ENCODE measurements at regions not wholly inside any gene's neighbourhood (a gene's known extent, or its start where the extent isn't known, plus 50 kb on each side); places are given as distances from the start of the nearest gene placed in this dataset.

GRCh38 chr2:204172145-204172600 is 235.6 kb downstream of the ICOS start:
- H3K27me3 Mint-ChIP-seq, result peaks cover 0 to 7% (median 6%) of the 10 kb centered on the region in 5 donors
- H3K4me3 ChIP-seq (ENCODE audit: low read length), result no peak overlapping the region
- peaks cover 0 to 4% (median 0%) of the 10 kb centered on the region in 7 donors for H3K4me1 Mint-ChIP-seq
- no peak for ATAC-seq
- H3K36me3 ChIP-seq (ENCODE audit: control insufficient read depth in 2 of 3, insufficient read depth in 3 of 3, low read length in 3 of 3), result no peaks in the 10 kb centered on the region
- no peak overlapping the region for H3K27ac ChIP-seq (ENCODE audit: low read depth, low read length)
- H3K9me3 Mint-ChIP-seq, result no peaks in the 10 kb centered on the region
- intact Hi-C loops (cut with micrococcal nuclease), result no loop called here
- H3K27me3 ChIP-seq (ENCODE audit: control insufficient read depth in 2 of 2, insufficient read depth in 2 of 2, low read length in 2 of 2), result no peaks in the 10 kb centered on the region
- no peak overlapping the region for H3K27ac Mint-ChIP-seq
- H3K4me3 Mint-ChIP-seq, result no peak overlapping the region
- no peak for DNase-seq
- CTCF ChIA-PET, result interaction anchor here (1.4 kb wide), 1 partner anchor 9 kb away, joined by 3 read pairs; no protein-coding TSS in a partner anchor
- no peaks in the 10 kb centered on the region for H3K9me3 ChIP-seq (ENCODE audit: control insufficient read depth in 2 of 3, low read length in 3 of 3)
- no peaks in the 10 kb centered on the region for H3K36me3 Mint-ChIP-seq
- POLR2A ChIA-PET, result no interaction called here
- no peaks in the 10 kb centered on the region for H3K4me1 ChIP-seq (ENCODE audit: control insufficient read depth in 2 of 2, insufficient read depth in 2 of 2, low read length in 2 of 2)

DNA sequence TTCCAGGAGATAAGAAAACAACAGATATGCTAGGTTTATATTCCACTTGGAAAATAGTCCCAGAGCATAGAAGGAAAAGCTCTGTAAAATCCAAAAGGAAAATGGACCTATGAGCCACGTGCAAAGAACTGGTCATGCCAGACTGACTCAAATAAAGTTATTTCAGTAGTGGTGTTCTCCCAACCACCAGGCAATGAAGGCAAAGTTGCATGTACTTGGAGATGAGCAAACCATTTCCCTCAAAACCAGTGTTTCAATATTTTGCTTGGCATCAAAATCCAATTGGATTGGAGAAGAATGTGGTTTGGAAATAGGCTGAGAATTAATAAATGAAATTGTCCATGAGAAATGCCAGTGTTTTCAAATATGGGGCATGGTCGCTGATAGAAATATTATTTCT is 237.5 kb downstream of the ICOS start:
- Mint-ChIP-seq H3K27ac (no peak overlapping the region), H3K4me1 (peaks cover 0 to 10% (median 0%) of the 10 kb centered on the region in 7 donors), H3K27me3 (peaks cover 0 to 13% (median 11%) of the 10 kb centered on the region in 5 donors), H3K4me3 (no peak overlapping the region), H3K36me3 (no peaks in the 10 kb centered on the region), H3K9me3 (no peaks in the 10 kb centered on the region)
- ChIA-PET POLR2A (no interaction called here), CTCF (no interaction called here)
- H3K36me3 ChIP-seq (ENCODE audit: control insufficient read depth in 2 of 3, insufficient read depth in 3 of 3, low read length in 3 of 3), result no peaks in the 10 kb centered on the region
- H3K27ac ChIP-seq (ENCODE audit: low read depth, low read length), result no peak overlapping the region
- DNase-seq, result no peak
- intact Hi-C loops (cut with micrococcal nuclease), result no loop called here
- H3K27me3 ChIP-seq (ENCODE audit: control insufficient read depth in 2 of 2, insufficient read depth in 2 of 2, low read length in 2 of 2), result no peaks in the 10 kb centered on the region
- H3K4me1 ChIP-seq (ENCODE audit: control insufficient read depth in 2 of 2, insufficient read depth in 2 of 2, low read length in 2 of 2), result no peaks in the 10 kb centered on the region
- no peak for ATAC-seq
- H3K4me3 ChIP-seq (ENCODE audit: low read length), result no peak overlapping the region
- no peaks in the 10 kb centered on the region for H3K9me3 ChIP-seq (ENCODE audit: control insufficient read depth in 2 of 3, low read length in 3 of 3)

DNA sequence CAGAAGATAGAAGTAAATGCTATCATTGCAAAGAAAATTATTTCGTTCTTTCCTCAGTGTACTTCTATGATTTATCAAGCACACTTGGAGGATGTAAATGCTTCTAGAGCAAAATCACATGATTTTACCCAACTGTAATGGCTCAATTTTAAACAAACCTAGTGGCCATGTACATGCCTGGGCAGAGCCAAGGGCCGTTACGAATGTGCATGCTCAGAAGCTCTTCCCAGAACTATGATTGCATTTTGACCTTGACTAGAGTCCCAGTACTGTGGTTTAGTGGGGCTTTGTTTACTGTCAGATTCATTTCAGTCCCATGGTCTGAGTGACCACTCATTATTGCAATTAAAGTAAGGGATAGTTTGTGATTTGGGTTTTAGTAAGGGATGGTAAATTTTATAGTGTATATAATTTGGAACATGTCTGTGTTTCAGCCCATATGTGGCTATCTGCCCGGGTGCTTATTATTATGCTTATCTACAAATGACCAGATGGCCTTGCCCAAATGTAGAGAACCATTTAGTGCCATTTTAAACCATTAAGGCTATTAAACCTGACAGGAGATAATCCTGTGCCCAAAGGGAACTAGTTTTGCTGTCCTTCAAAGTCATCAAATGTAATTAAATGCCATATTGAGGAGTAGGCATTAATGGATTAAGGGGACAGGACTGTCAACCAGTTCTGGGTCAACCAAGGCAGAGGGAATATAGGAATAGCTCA is 239.1 kb downstream of the ICOS start:
- ATAC-seq, result no peak
- intact Hi-C loops (cut with micrococcal nuclease), result no loop called here
- POLR2A ChIA-PET, result no interaction called here

DNA sequence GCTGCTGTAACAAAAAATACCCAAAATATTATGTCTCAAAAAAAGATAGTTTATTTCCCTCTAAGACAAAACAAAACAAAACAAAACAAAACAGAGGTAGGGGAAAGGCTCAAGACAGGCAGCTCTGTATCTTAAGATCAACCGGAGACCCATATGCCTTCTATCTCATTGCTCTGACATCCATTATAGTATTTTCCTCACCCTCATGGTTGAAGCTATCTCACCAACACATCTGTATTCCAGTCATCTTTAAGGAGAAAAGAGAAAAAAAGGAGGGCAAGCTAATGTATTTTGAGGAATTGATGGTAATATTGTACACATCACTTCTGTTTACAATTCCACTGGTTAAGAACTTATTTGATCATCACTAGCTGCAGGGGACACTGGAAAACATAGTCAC is 239.7 kb downstream of the ICOS start:
- ChIA-PET CTCF (interaction anchor here (3.1 to 5.4 kb wide), 3 partner anchors 10 to 68 kb away, joined by 13 to 54 read pairs (median 19); no protein-coding TSS in a partner anchor), POLR2A (no interaction called here)
- peaks cover 5 to 26% (median 11%) of the 10 kb centered on the region in 5 donors for H3K27me3 Mint-ChIP-seq
- H3K27ac ChIP-seq (ENCODE audit: low read depth, low read length), result no peak overlapping the region
- H3K4me1 Mint-ChIP-seq, result peaks cover 0 to 10% (median 0%) of the 10 kb centered on the region in 7 donors
- no peak for DNase-seq
- H3K9me3 ChIP-seq (ENCODE audit: control insufficient read depth in 2 of 3, low read length in 3 of 3), result no peaks in the 10 kb centered on the region
- no peaks in the 10 kb centered on the region for H3K36me3 ChIP-seq (ENCODE audit: control insufficient read depth in 2 of 3, insufficient read depth in 3 of 3, low read length in 3 of 3)
- ATAC-seq, result no peak
- H3K36me3 Mint-ChIP-seq, result no peaks in the 10 kb centered on the region
- H3K9me3 Mint-ChIP-seq, result no peaks in the 10 kb centered on the region
- H3K27ac Mint-ChIP-seq, result no peak overlapping the region
- intact Hi-C loops (cut with micrococcal nuclease), result no loop called here
- no peak overlapping the region for H3K4me3 Mint-ChIP-seq
- no peaks in the 10 kb centered on the region for H3K4me1 ChIP-seq (ENCODE audit: control insufficient read depth in 2 of 2, insufficient read depth in 2 of 2, low read length in 2 of 2)
- H3K4me3 ChIP-seq (ENCODE audit: low read length), result no peak overlapping the region
- H3K27me3 ChIP-seq (ENCODE audit: control insufficient read depth in 2 of 2, insufficient read depth in 2 of 2, low read length in 2 of 2), result no peaks in the 10 kb centered on the region

More for the DNA sequence above, 239.1 kb downstream of the ICOS start:
- Mint-ChIP-seq H3K9me3 (no peaks in the 10 kb centered on the region), H3K27me3 (peaks cover 4 to 20% (median 12%) of the 10 kb centered on the region in 5 donors), H3K27ac (no peak overlapping the region), H3K4me1 (peaks cover 0 to 10% (median 0%) of the 10 kb centered on the region in 7 donors), H3K36me3 (no peaks in the 10 kb centered on the region), H3K4me3 (no peak overlapping the region)
- H3K4me3 ChIP-seq (ENCODE audit: low read length), result no peak overlapping the region
- no peak overlapping the region for H3K27ac ChIP-seq (ENCODE audit: low read depth, low read length)
- CTCF ChIA-PET, result interaction anchor here (3.1 to 5.4 kb wide), 2 partner anchors 31 to 67 kb away, joined by 19 to 54 read pairs; no protein-coding TSS in a partner anchor
- no peak for DNase-seq
- no peaks in the 10 kb centered on the region for H3K36me3 ChIP-seq (ENCODE audit: control insufficient read depth in 2 of 3, insufficient read depth in 3 of 3, low read length in 3 of 3)
- no peaks in the 10 kb centered on the region for H3K9me3 ChIP-seq (ENCODE audit: control insufficient read depth in 2 of 3, low read length in 3 of 3)
- H3K27me3 ChIP-seq (ENCODE audit: control insufficient read depth in 2 of 2, insufficient read depth in 2 of 2, low read length in 2 of 2), result no peaks in the 10 kb centered on the region
- no peaks in the 10 kb centered on the region for H3K4me1 ChIP-seq (ENCODE audit: control insufficient read depth in 2 of 2, insufficient read depth in 2 of 2, low read length in 2 of 2)

- intact Hi-C loops (cut with micrococcal nuclease), result no loop called here
- peaks cover 8 to 34% (median 12%) of the 10 kb centered on the region in 5 donors for H3K27me3 Mint-ChIP-seq
Observed at GRCh38 chr2:204177251-204177976, 240.9 kb downstream of the ICOS start.

GRCh38 chr2:204177977-204178522 is 241.5 kb downstream of the ICOS start:
- H3K36me3 Mint-ChIP-seq, result no peaks in the 10 kb centered on the region
- intact Hi-C loops (cut with micrococcal nuclease), result loop anchor here (1.0 to 2.0 kb wide), 7 partner anchors 33 to 693 kb away; no protein-coding TSS in a partner anchor
- POLR2A ChIA-PET, result interaction anchor here (0.6 kb wide), 2 partner anchors 9 to 10 kb away, joined by 3 to 4 read pairs; no protein-coding TSS in a partner anchor
- H3K27me3 Mint-ChIP-seq, result peaks cover 8 to 36% (median 12%) of the 10 kb centered on the region in 5 donors
- Histone ChIP-seq H3K27ac (ENCODE audit: low read depth, low read length) (no peak overlapping the region), H3K9me3 (ENCODE audit: control insufficient read depth in 2 of 3, low read length in 3 of 3) (no peaks in the 10 kb centered on the region), H3K4me3 (ENCODE audit: low read length) (no peak overlapping the region), H3K27me3 (ENCODE audit: control insufficient read depth in 2 of 2, insufficient read depth in 2 of 2, low read length in 2 of 2) (no peaks in the 10 kb centered on the region), H3K4me1 (ENCODE audit: control insufficient read depth in 2 of 2, insufficient read depth in 2 of 2, low read length in 2 of 2) (no peaks in the 10 kb centered on the region), H3K36me3 (ENCODE audit: control insufficient read depth in 2 of 3, insufficient read depth in 3 of 3, low read length in 3 of 3) (no peaks in the 10 kb centered on the region)
- CTCF ChIA-PET, result interaction anchor here (0.7 to 5.4 kb wide), 14 partner anchors 11 to 259 kb away, joined by 3 to 54 read pairs (median 5); no protein-coding TSS in a partner anchor
- H3K4me3 Mint-ChIP-seq, result no peak overlapping the region
- peaks cover 0 to 10% (median 0%) of the 10 kb centered on the region in 7 donors for H3K4me1 Mint-ChIP-seq
- H3K27ac Mint-ChIP-seq, result no peak overlapping the region
- ATAC-seq, result peak; percentile 73
- no peaks in the 10 kb centered on the region for H3K9me3 Mint-ChIP-seq
- DNase-seq, result peak; percentile 35 to 75 (median 63)

More at GRCh38 chr2:204177251-204177976, 240.9 kb downstream of the ICOS start:
- Mint-ChIP-seq H3K9me3 (no peaks in the 10 kb centered on the region), H3K4me1 (peaks cover 0 to 10% (median 0%) of the 10 kb centered on the region in 7 donors), H3K4me3 (no peak overlapping the region), H3K27ac (no peak overlapping the region), H3K36me3 (no peaks in the 10 kb centered on the region)
- no peaks in the 10 kb centered on the region for H3K4me1 ChIP-seq (ENCODE audit: control insufficient read depth in 2 of 2, insufficient read depth in 2 of 2, low read length in 2 of 2)
- ChIA-PET POLR2A (interaction anchor here (0.6 kb wide), 1 partner anchor 9 kb away, joined by 3 read pairs; no protein-coding TSS in a partner anchor), CTCF (interaction anchor here (0.7 to 5.4 kb wide), 13 partner anchors 12 to 252 kb away, joined by 3 to 54 read pairs (median 6); no protein-coding TSS in a partner anchor)
- H3K4me3 ChIP-seq (ENCODE audit: low read length), result no peak overlapping the region
- no peaks in the 10 kb centered on the region for H3K36me3 ChIP-seq (ENCODE audit: control insufficient read depth in 2 of 3, insufficient read depth in 3 of 3, low read length in 3 of 3)
- H3K27ac ChIP-seq (ENCODE audit: low read depth, low read length), result no peak overlapping the region
- H3K9me3 ChIP-seq (ENCODE audit: control insufficient read depth in 2 of 3, low read length in 3 of 3), result no peaks in the 10 kb centered on the region
- no peaks in the 10 kb centered on the region for H3K27me3 ChIP-seq (ENCODE audit: control insufficient read depth in 2 of 2, insufficient read depth in 2 of 2, low read length in 2 of 2)
- ATAC-seq (peak; percentile 27), DNase-seq (no peak)
